Adrenal gland (tissue), 9 donors: ENCODE measurements at regions not wholly inside any gene's neighbourhood (a gene's known extent, or its start where the extent isn't known, plus 50 kb on each side); places are given as distances from the start of the nearest gene placed in this dataset.

Experiments
- DNase-seq, 7 donors: peaks; one replicate each; pipeline ENCODE4 v3.0.0-alpha.2; 2019 to 2020
- H3K27ac ChIP-seq, 5 donors: fragments of 200-600 bp; sonication (generic) in 4 of 5; 1 replicate in 3 of 5; 2 replicates in 2 of 5; pipeline versions ENCODE4 v1.5.1 to v1.8.0; 2016 to 2020; ENCODE audit warnings: mild to moderate bottlenecking in 1 of 5
- H3K27me3 ChIP-seq: fragments of 200-600 bp; 2 replicates; pipeline ENCODE4 v1.8.0; 2021
- H3K36me3 ChIP-seq, 2 donors: fragments of 200-600 bp; replicated peaks in 1 of 2; 1 replicate in 1 of 2; 2 replicates in 1 of 2; pipeline versions ENCODE4 v1.5.1 to v1.8.0; 2018 to 2022
- H3K4me1 ChIP-seq, 2 donors: fragments of 200-600 bp; replicated peaks in 1 of 2; 1 replicate in 1 of 2; 2 replicates in 1 of 2; pipeline versions ENCODE4 v1.5.1 to v1.8.0; 2018 to 2021
- H3K4me3 ChIP-seq, 4 donors: fragments of 200-600 bp; sonication (generic) in 3 of 4; one replicate each; pipeline ENCODE4 v1.5.1; 2016 to 2018
- H3K9me3 ChIP-seq, 3 donors: fragments of 200-600 bp; sonication (generic) in 1 of 3; replicated peaks in 1 of 3; 1 replicate in 2 of 3; 2 replicates in 1 of 3; pipeline versions ENCODE4 v1.5.1 to v1.8.0; 2016 to 2021
- POLR2A ChIP-seq, 2 donors: fragments of 450-650 bp; IDR thresholded peaks; one replicate each; pipeline ENCODE4 v1.6.1; 2017; ENCODE audit warnings: antibody characterized with exemption in 2 of 2, mild to moderate bottlenecking in 2 of 2, moderate library complexity in 1 of 2
- WGBS, 4 donors: extraction: QIAGEN DNeasy Blood & Tissue Kit in 2 of 4; methylation state at CpG; one replicate each; pipeline versions ENCODE4 v1.1.5 to v1.1.7; 2013 to 2017; 5-methylcytosine and 5-hydroxymethylcytosine counted together
- intact Hi-C, 2 donors: fragments of 100-400 bp; cut with DNase I; formaldehyde crosslinking; loops; one replicate each; pipeline versions ENCODE4 v1.14.1 to v1.15.0; 2022 to 2023
- TF ChIP-seq, protein P1 (sequence below), 6 experiments: fragments of 450-650 bp in 4 of 6; fragments of 200-600 bp in 2 of 6; sonication (generic) in 1 of 6; IDR thresholded peaks; 1 replicate in 5 of 6; 2 replicates in 1 of 6; pipeline versions ENCODE4 v1.5.1 to v1.8.0; 2016 to 2021; ENCODE audit warnings: antibody characterized with exemption in 6 of 6, mild to moderate bottlenecking in 2 of 6, moderate library complexity in 1 of 6
- donor health status: healthy with polysubstance abuse.
- donor health status: Bipolar disorder and iron deficiency.
- donor health status: DM: yes; HTN: yes; CAD: no.
- donor health status: DM: no; HTN: no; CAD: no.
- donor health status: DM: no; HTN: no; CAD: no.

DNA sequence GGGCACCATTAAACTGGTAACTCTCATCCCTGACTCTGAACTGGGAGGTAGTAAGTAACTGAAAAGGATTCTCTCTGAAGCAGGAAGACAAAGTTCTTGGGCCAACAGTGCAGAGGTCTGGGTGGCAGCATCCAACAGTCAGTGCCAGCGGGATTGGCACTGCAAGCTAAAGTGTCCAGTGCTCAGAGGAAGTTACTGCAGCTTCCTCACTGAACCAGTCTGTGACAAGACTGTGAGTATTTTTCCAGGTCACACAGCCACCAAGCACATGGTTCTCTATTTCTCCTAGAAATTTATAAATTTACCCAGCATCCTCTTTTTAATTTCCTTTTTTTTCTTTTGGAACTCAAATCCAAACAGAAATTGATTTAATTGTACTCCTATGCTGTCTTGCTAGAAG is 81.6 kb upstream of the FAR2 start:
- H3K36me3 ChIP-seq, result no peaks in the 10 kb centered on the region
- no peaks in the 10 kb centered on the region for H3K9me3 ChIP-seq
- DNase-seq, result peak in 2 of 7 donors; percentile 17 to 21
- 54 to 100% (median 76%) methylated on average over 1 of the region's 1 CpG for WGBS, 4 donors
- peak overlapping the region in 1 of 5 donors; percentile 18 for H3K27ac ChIP-seq
- no peak overlapping the region for H3K4me3 ChIP-seq
- H3K27me3 ChIP-seq, result no peaks in the 10 kb centered on the region
- no peak for TF ChIP-seq POLR2A (IDR thresholded peaks at IDR 0.05)
- TF ChIP-seq, protein P1, sequence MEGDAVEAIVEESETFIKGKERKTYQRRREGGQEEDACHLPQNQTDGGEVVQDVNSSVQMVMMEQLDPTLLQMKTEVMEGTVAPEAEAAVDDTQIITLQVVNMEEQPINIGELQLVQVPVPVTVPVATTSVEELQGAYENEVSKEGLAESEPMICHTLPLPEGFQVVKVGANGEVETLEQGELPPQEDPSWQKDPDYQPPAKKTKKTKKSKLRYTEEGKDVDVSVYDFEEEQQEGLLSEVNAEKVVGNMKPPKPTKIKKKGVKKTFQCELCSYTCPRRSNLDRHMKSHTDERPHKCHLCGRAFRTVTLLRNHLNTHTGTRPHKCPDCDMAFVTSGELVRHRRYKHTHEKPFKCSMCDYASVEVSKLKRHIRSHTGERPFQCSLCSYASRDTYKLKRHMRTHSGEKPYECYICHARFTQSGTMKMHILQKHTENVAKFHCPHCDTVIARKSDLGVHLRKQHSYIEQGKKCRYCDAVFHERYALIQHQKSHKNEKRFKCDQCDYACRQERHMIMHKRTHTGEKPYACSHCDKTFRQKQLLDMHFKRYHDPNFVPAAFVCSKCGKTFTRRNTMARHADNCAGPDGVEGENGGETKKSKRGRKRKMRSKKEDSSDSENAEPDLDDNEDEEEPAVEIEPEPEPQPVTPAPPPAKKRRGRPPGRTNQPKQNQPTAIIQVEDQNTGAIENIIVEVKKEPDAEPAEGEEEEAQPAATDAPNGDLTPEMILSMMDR (IDR thresholded peaks at IDR 0.05), result no peak
- intact Hi-C loops, result no loop called here
- H3K4me1 ChIP-seq, result no peaks in the 10 kb centered on the region

DNA sequence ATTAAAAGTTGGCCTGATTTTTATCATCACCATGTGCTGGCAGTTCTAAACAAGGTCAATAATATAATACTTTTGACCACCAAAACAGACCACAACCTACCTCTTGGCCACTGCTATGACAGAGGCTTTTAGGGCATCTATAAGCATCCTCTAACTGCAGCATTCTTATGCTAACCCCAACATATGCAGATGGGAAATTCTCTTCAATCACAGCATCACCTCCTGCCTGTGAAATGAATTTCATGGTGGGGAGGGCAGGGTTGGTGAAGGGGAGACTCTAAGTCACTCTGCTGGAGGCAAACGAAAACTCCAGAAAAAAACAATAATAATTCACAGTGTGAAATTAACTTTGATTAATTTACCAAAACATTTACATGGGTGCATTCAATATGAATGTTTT is 78.8 kb upstream of the FAR2 start:
- intact Hi-C loops, result loop anchor here in 1 of 2 donors (10.0 kb wide), 1 partner anchor 244 kb away; no protein-coding TSS in a partner anchor
- no peaks in the 10 kb centered on the region for H3K27me3 ChIP-seq
- H3K36me3 ChIP-seq, result no peaks in the 10 kb centered on the region
- H3K27ac ChIP-seq, result no peak overlapping the region
- no peaks in the 10 kb centered on the region for H3K9me3 ChIP-seq
- TF ChIP-seq, protein P1 (IDR thresholded peaks at IDR 0.05), result no peak
- no peak for TF ChIP-seq POLR2A (IDR thresholded peaks at IDR 0.05)
- DNase-seq, result no peak
- H3K4me3 ChIP-seq, result no peak overlapping the region
- no peaks in the 10 kb centered on the region for H3K4me1 ChIP-seq
- WGBS, 4 donors, result 0 to 31% (median 17%) methylated on average over 1 of the region's 1 CpG

DNA sequence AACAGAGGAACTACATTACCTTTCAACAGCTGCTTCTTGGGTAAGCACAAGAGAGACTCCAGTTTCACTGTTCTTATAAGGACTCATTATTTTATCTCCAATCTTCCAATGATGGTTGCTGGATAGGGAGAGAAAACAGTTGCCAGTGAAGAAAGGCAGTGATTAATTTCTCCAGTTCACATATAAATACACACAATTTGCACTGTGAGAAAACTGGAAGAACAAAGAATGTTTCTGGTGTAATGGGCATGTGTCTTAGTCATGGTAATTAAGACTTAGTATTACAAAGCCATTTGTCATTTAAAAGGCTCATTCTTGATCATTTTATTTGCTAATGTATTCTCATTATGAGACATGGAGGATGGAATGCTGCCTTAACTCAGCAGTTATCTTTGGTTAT is 78.0 kb upstream of the FAR2 start:
- H3K4me3 ChIP-seq, result no peak overlapping the region
- H3K4me1 ChIP-seq, result no peaks in the 10 kb centered on the region
- intact Hi-C loops, result loop anchor here in 1 of 2 donors (10.0 kb wide), 1 partner anchor 244 kb away; no protein-coding TSS in a partner anchor
- DNase-seq, result no peak
- no peak overlapping the region for H3K27ac ChIP-seq
- no peaks in the 10 kb centered on the region for H3K9me3 ChIP-seq
- H3K36me3 ChIP-seq, result no peaks in the 10 kb centered on the region
- TF ChIP-seq, protein P1 (IDR thresholded peaks at IDR 0.05), result no peak
- no peak for TF ChIP-seq POLR2A (IDR thresholded peaks at IDR 0.05)
- no peaks in the 10 kb centered on the region for H3K27me3 ChIP-seq

DNA sequence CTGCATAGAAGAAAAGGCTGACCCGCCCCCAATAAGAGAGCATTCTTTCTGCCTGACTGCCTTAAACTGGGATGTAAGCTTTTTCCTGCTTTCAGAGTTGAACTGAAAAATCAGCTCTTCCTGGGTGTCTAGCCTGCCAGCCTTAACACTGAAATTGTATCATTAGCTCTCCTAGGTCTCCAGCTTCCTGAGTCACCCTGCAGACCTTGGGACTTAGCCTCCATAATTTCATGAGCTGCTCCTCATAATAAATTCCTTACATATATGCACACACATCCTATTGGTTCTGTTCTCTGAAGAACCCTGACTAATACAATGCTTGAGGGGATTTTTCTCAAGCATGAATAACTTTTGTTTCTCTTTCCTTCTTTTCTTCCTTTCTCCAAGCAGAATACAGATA is 76.4 kb upstream of the FAR2 start:
- intact Hi-C loops, result loop anchor here in 1 of 2 donors (10.0 kb wide), 1 partner anchor 242 kb away; no protein-coding TSS in a partner anchor
- DNase-seq, result no peak
- Histone ChIP-seq H3K9me3 (no peaks in the 10 kb centered on the region), H3K27ac (no peak overlapping the region), H3K27me3 (no peaks in the 10 kb centered on the region), H3K4me3 (no peak overlapping the region), H3K36me3 (no peaks in the 10 kb centered on the region), H3K4me1 (no peaks in the 10 kb centered on the region)
- WGBS, 4 donors, result 59 to 87% (median 69%) methylated on average over 1 of the region's 1 CpG
- TF ChIP-seq, protein P1 (IDR thresholded peaks at IDR 0.05), result no peak
- TF ChIP-seq POLR2A (IDR thresholded peaks at IDR 0.05), result no peak
